Right ventricle myocardium superior (tissue), 1 donor: ENCODE measurements at regions not wholly inside any gene's neighbourhood (a gene's known extent, or its start where the extent isn't known, plus 50 kb on each side); places are given as distances from the start of the nearest gene placed in this dataset.
"Not testable (repeated sequence)": the region's sequence is repeated elsewhere in the genome, so short reads cannot be mapped to it uniquely, and the experiment has no call there.

Experiments
- ATAC-seq: fragments of 200-7000 bp; cut with Tn5 transposase; one replicate; pipeline ENCODE4 v1.9.1; 2020; ENCODE audit warnings: mild to moderate bottlenecking; ENCODE audit not compliant: poor library complexity
- DNase-seq: peaks from one replicate; pipeline ENCODE4 v3.0.0-alpha.2; 2020
- intact Hi-C: fragments of 100-400 bp; cut with DNase I; formaldehyde crosslinking; loops from one replicate; pipeline ENCODE4 v1.11.2; 2022
- donor health status: DM: no; HTN: yes; CAD: no; lungs with severe emphysema.

DNA sequence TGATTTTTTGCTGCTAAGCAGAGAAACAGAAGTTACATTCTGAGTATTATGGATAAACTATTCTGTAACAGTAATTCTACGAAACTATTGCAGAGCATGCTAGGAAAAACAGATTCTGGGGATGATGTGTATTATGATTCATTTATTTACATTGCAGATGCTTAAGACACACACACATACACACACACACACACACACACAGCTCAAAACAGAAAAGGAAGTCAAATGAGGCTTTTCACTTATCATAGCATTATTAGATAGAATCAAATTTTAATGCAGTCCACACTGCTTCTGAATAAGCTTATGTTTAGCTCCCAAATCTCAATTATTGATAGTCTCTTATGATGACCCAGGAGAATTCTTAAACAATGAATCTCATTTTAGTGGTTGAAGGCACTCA lies 307.2 kb downstream of the HGF start:
- DNase-seq (no peak), ATAC-seq (no peak)
- intact Hi-C loops = no loop called here

DNA sequence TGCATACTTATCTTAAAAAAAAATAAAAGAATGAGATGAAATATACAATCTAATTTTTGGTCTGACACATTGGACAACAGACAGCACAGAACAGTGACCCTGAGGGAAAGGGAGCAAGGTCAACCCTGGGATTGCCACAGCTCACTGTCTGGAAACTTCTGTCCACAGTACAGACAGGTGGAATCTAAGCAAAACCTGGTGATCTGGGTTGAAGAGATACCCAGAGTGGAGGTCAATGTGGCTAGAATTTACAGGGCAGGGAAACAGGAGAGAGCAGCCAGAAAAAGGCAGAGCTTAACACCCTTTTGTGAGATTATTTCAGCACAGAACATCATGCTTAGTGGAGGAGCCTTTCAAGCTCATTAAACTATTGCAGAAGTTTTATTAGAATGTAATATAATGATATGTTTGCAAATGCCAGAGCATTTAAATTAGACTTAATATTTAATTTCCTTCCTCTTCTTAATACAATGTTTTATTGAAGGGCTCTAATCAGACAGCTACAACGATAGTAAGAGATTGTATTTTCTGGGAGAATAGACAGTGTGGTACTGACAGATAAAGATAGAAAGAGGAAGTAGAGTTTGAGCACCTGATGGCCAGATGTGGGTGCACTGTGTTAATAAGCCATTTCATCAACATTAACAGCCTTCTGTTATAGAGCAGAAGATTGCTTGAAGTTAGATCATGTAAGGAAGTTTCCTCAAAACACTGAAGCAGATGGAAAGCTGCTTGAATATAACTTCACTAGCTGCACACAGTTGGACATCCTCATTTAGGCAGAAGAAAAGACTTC lies 309.4 kb downstream of the HGF start:
- no peak for DNase-seq
- no peak for ATAC-seq
- intact Hi-C loops = no loop called here

DNA sequence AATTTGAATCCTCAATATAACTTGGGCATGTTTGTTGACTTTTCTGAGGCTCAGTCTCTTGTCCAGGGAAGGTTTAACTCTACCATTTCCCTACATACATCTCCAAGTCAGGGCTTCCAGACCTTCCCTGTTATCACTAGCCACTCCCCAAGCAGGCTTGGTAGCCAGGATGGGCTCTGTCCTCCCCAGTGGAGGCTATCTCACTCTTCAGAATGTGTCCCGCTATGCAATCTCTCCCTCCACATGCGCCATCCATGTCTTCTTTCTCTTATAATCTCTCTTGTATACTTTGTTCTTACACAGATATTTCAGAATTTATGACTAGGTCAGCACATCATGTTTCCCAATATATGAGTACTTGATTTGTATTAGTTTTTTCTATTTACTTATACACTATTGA lies 310.4 kb downstream of the HGF start:
- intact Hi-C loops = loop anchor here (5.0 to 10.0 kb wide), 2 partner anchors 545 to 757 kb away; partner anchors contain the start of gene SEMA3C
- DNase-seq (no peak), ATAC-seq (no peak)

DNA sequence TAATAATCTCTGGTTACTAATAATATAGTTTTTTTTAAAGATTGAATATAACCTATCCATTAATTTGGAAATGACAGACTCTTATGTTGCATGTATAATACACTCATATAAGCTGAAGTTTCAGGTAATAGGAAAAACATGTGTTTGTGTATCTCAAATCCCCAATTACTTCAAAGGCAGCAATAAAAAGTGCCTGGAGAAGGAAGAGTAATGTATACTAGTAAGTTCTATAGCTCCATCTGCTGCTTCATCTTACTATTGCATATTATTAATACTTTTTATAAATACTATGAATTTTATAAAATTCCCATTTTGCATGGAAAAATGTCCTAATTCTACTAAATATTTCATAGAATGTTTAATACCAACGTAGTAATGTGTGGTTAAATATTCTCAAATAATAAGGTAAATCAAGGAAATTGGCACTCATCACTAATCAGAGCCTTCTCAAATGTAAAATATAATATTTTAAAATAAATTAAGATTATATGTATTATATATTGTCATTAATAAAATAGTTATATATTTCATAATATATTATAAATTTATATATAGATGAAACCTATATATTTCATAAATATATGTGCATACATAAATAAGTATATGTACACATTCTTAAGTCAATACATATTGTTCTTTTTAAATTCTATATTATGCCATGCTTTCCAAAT lies 311.9 kb downstream of the HGF start:
- ATAC-seq (no peak), DNase-seq (no peak)
- intact Hi-C loops = loop anchor here (5.0 to 10.0 kb wide), 2 partner anchors 543 to 756 kb away; partner anchors contain the start of gene SEMA3C

DNA sequence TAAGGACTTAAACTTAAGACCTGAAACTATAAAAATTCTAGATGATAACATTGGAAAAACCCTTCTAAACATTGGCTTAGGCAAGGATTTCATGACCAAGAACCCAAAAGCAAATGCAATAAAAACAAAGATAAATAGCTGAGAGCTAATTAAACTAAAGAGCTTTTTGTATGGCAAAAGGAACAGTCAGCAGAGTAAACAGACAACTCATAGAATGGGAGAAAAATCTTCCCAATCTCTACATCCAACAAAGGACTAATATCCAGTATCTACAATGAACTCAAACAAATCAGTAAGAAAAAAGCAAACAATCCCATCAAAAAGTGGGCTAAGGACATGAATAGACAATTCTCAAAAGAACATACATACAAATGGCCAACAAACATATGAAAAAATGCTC lies 316.1 kb downstream of the HGF start:
- not testable (repeated sequence) for ATAC-seq, DNase-seq
- intact Hi-C loops = loop anchor here (10.0 kb wide), 1 partner anchor 539 kb away; the partner anchor contains the start of gene SEMA3C

DNA sequence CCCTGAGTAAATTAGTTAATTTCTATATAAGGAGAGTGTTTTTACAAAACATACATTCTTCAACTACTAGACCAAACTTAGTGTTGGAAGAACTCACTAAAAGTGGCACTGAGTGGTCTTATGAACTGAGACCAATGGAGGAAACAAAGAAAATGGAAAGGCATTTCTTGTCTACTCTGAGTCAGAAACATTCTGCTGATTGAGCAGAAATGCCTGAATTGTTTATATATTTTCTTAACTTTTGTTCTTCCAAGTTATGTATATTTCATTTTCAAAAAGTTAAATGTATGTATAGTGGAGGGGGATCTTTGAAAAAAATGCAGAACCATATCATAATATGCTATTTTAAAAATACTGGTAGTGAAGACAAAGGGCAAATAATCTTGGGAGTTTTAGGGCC lies 320.7 kb downstream of the HGF start:
- DNase-seq (no peak), ATAC-seq (no peak)
- intact Hi-C loops = no loop called here

DNA sequence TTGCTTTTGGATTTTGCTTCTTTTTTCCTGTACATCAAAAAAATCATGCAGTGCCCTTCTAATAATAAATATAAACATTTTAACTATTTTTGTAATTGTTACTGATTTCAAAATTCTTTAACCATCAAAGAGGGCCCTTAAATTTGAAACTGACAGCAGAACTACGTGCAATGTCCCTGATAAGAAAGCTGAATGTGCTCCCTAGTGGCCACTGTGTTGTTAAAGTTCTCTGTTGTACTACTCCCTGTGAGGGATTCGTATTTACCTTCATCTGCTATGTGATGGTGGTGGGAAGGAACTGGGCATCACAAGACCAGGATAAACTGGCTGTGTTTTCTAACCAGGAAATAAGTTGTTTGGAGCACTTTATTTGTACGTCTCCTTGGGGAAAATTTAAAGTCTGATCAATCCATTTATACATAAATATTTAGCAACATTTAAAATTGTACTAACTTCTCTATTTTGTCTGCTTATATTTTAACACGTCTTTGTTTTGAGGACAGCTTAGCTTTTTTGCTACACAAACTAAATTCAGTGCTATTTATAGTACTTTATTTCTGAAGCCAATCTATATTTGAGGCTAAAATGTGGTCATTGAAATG lies 322.4 kb downstream of the HGF start:
- ATAC-seq (peak; percentile 49), DNase-seq (no peak)
- intact Hi-C loops = no loop called here

DNA sequence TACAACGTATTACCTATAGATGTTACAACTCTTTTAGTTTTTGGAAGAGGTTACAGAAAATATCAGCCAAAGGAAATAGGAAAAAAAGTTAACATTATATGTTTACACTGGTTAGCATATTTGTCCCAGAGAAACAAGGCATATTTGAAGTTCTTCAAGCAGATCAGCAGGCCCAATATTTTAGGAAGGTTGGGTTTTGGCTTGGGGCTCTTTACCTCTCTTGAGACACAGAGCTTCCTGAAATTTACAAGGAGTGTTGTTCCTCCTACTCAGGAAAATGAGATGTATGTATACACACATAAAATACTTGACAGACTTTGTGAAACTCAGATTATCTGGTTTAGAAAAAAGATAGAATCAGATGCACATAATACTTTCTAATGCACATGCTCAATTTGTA lies 323.6 kb downstream of the HGF start:
- DNase-seq (no peak), ATAC-seq (no peak)
- intact Hi-C loops = no loop called here

DNA sequence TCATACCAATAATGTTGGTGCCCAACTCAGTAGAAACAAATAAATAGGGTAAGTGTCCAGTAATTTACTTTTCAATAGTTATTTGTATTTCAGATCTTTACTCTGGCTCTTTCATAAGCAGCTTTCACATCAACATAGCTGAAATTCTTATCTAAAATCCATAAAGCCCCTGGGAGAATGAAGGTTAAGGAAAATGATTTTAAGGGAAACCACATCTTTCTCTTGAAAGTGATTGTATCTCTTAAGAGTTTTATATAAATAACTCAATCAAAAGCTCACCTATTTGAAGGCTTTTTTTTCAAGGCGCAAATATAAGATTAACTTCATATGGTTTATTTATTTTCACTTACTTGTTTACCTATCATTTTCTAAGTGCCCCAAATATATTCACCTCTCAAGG lies 324.4 kb downstream of the HGF start:
- intact Hi-C loops = no loop called here
- no peak for ATAC-seq
- DNase-seq = no peak

DNA sequence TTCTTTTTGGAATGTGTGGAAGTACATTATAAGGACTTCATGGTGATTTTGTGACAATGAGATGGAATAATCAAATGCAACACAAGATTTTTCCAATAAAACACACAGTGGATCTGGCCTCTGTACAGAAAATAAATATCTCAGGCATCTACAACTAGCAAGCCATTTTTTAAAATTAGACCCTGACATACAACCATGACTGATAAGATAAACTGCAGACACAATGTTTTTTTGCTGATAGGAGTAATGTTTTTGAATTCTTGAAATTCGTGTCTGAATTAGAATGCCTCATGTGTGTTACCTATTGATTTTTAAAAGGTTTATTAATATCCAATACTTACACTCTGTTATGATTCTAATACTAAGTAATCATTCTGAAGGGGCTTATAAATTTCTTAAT lies 328.1 kb downstream of the HGF start:
- DNase-seq = no peak
- intact Hi-C loops = no loop called here

DNA sequence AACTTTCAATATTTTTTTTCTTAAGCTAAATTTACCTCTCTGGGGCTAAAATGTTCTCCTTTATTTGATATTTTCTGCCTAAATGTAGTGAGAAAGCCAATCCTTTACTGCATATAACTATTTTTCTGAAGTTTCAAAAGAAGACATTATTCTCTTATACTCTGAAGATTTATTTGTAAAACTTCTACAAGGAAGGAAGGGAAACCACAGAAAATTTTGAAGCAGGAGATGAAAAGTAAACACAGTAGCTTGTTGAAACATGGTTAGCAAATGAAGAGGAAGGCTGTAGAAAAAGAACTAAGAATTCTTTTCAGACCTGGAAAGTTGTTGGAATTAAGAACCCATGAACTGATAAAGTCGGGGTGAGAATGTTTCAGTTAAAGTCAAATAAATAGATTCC lies 330.3 kb downstream of the HGF start:
- ATAC-seq (no peak), DNase-seq (no peak)
- intact Hi-C loops = no loop called here

More for the DNA sequence above, 328.1 kb downstream of the HGF start:
- ATAC-seq = no peak

DNA sequence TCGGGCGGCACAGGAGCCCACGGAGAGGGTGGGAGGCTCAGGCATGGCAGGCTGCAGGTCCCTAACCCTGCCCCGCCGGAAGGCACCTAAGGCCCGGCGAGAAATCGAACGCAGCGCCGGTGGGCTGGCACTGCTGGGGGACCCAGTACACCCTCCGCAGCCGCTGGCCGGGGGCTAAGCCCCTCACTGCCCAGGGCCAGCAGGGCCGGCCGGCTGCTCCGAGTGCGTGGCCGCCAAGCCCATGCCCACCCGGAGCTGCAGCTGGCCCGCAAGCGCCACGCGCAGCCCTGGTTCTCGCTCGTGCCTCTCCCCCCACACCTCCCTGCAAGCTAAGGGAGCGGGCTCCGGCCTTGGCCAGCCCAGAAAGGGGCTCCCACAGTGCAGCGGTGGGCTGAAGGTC lies 332.7 kb downstream of the HGF start:
- DNase-seq = peak; percentile 27

DNA sequence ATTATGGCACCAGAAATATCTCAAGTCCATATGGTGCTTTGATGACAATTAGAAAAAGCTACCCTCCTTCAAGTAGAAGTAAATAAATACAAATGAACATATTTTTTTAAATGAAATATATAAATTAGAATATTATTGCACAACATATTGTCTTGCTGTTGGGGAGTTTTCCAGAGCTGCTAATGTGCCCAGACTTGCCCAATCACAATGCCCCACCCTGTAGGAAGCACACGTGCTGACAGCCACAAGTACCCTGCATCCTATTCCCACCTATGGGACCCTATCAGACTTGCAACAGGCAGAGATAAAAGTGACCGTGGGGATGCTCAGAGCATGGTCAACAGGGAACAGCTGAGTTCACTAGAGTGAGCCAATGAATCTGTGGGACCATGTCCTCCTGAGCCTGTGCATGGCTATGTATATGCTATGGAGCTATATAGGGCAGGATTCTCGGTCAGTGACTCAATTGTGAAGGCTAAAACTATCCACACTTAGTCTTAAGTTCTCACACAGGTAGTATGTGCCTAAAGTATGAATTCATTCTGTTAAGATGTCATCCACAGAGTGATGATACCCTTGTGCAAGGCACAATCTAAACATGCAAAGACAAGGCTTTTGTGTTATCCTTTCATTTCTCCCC lies 336.0 kb downstream of the HGF start:
- no peak for ATAC-seq
- intact Hi-C loops = no loop called here

More for the DNA sequence above, 332.7 kb downstream of the HGF start:
- intact Hi-C loops, ATAC-seq: not testable (repeated sequence)

DNA sequence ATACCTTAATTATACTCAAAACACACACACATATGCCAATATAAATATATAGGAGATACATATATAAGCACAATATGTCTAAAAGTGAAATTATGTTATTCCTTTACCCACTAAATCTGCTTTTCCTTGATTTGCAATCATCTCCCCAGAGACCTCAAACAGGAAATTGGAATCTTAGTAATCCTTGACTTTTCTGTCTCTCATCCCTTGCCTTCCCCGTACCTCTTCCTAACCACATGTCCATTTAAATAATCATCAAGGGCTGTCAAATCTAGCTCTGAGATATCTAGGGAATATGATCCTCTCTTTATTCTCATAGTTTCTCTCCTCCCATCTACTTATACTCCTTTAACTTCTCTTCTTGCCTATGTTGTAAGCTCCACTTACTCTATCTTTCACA lies 336.6 kb downstream of the HGF start:
- DNase-seq = no peak
- intact Hi-C loops = no loop called here
- no peak for ATAC-seq

More for the DNA sequence above, 336.0 kb downstream of the HGF start:
- no peak for DNase-seq

DNA sequence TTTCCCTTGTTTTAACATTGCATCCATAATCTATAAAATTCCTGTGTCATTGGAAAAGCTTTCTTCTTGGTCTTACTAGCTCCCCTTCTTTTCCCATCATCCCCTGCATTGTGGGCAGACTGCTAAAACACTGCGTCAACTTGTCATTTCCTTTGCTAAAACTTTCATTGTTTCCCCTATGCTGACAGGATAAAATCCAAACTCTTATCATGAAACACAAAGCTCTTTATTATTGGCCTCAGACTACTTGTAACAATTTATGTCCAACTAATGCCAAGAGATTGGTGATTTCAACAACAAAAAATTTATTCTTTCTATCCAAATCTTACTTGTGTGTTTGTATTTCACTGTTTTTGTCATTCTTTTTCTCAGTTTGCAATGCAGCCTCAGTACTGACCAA lies 339.1 kb downstream of the HGF start:
- intact Hi-C loops = no loop called here
- ATAC-seq (no peak), DNase-seq (no peak)

DNA sequence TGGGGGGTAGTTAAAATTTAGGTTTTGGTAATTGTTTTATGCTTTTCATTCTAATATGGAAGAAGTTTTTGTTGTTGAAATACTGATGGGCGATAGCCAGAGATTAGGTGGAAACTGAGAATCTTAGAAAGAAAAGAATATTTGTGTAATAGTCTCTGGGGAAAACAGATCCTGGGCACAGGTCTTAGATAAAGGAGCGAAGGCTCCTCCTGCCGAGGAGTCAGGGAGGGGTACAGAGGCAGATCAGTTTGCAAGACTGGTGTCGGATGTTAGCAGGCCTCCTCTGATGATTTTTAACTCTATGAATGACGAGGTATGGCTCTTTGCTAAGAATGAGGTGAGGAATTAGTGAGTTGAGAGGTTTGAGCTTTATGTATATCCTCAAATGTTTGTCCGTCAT lies 339.7 kb downstream of the HGF start:
- DNase-seq (no peak), ATAC-seq (no peak)
- intact Hi-C loops = no loop called here

DNA sequence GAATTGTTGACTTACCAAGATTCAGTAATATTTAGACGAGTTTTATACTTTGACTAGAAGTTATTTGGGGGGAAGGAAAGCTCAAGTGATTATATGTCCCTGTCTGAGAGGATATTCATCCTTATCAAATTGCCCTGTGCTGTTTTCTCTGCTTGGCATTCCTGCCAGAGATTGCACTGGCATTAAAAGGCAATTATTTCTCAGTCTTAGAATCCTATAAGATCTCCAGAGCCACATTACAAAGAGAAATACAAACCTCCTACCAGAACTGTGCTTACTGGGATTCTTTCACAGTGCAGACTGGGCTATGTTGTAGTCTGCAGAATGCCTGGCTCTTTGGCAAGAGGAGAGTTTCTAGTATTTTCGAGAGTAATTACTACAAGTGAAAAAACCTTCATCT lies 342.4 kb downstream of the HGF start:
- intact Hi-C loops = no loop called here
- ATAC-seq (no peak), DNase-seq (no peak)

DNA sequence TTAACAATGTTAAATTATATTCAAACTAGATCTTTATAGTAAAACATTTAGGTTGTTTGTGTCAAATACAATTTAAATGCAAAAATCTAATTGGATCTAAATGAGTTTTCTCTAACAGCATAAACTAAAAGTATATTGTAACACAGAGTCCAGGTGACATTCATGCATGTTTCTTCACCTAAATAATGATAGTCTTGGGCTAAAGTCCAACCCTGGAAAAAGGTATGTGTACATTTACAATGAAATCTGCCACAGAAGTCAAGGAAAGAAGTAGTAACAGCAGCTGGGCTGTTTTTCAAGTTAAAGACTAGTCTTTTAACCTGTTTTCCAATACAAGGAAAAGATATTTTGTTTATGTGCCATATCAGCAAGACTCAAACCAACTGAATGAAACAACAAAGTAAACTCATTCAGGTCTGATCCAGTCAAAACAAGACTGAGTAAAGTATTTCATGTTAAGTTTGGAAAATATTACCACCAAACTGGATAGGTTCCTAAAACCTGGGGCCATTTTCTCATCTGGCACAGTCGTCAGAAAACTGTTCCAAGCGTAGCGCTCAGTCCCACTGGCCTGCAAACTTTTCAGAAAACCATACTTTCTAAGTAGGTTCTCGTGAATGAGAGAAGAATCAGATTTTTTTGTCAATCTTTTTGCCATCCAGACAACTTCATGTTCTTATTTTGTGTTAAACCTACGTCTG lies 349.2 kb downstream of the HGF start:
- no peak for ATAC-seq
- intact Hi-C loops = no loop called here
- no peak for DNase-seq

DNA sequence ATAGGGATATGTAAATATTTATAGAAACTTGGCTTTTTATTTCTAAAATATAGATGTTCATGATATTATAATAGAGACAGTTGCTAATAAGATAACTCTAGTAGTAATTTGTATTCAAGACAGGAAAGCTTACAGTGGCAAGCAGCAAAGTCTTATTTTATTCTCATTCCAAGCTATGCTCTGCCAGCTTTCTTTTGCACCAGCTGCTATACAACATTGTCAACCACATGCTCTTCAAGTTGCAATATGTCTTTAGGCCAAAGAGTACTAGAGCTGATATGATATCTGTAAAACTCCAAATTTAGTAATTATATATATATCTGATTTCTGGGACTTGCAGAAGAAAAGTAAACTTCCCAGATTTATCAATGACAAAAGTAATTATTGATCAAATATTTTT lies 350.1 kb downstream of the HGF start:
- intact Hi-C loops = no loop called here
- ATAC-seq = no peak
- DNase-seq = no peak
